ELF-1 (cell line): ENCODE measurements at regions not wholly inside any gene's neighbourhood (a gene's known extent, or its start where the extent isn't known, plus 50 kb on each side); places are given as distances from the start of the nearest gene placed in this dataset.
"Not testable (repeated sequence)": the region's sequence is repeated elsewhere in the genome, so short reads cannot be mapped to it uniquely, and the experiment has no call there.

Experiments used
- DNase-seq: peaks from one replicate; pipeline ENCODE4 v3.0.0-alpha.2; 2016; ENCODE audit warnings: low read depth, low spot score

DNA sequence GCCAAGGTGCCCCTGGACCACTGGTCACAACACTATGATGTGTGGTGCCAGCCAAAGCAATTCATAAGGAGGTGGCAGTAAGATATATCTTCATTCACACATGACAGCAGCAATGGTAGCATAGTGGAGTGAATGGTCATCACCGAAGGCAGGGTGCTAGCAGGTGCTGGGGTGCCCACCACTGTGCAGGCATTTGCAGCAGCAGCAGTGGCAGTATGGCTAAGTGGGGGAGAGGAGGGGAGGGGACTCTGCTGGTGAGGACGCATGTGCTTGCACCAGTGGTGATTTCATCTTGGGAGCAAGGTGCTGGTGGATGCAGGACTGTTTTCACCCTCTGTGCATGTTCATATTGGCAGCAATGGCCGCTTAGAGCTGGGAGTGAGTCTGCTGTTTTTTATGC, 419.1 kb upstream of the KLHL4 start:
- DNase-seq, result no peak

DNA sequence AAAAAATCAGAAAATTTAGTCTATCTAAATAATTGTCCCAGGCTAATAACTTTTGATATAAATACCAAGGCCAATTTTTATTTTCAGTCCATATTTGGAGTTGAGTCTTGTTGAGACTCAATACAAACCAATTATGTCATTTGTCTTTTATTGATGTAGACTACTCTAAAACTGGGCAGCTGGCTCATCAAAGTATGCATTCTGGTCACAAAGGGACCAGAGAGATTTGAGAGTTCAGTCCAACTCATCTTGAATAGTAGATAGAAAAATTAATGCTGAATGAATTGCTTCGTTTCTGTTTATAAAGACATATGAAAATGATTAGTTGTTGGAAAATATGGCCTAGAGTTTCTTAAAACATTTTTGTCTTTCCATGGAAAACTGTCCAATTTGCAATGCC, 412.5 kb upstream of the KLHL4 start:
- no peak for DNase-seq

- no peak for DNase-seq
Measured at GRCh38 chrX:87110142-87110541, 407.5 kb upstream of the KLHL4 start.

GRCh38 chrX:87140800-87141483, 376.7 kb upstream of the KLHL4 start:
- DNase-seq, result no peak

DNA sequence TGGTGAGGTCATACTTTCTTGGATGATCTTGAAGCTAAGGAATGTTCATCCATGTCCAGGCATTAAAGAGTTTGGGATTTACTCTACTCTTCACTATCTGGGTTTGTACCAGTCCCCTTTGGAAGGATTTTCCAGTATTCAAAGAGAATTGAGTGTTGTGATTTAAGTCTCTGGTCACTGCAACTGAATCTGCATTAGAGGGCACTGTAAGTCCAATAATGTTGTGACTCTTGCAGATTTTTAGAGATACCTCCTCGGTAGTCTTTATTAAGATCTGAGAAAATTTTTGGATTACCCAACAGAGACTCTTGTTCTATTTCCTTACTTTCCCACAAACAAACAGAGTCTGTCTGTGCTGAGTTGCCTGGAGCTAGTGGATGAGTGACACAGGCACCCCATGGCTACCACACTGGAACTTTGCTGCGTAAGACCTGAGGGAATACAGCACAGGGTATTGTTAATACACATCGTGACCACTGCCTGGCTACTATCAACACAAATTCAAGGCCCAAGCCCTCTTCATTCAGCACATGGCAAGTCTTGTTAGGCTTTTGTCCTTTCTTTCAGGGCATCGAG, 357.1 kb upstream of the KLHL4 start:
- peak; percentile 46 for DNase-seq

DNA sequence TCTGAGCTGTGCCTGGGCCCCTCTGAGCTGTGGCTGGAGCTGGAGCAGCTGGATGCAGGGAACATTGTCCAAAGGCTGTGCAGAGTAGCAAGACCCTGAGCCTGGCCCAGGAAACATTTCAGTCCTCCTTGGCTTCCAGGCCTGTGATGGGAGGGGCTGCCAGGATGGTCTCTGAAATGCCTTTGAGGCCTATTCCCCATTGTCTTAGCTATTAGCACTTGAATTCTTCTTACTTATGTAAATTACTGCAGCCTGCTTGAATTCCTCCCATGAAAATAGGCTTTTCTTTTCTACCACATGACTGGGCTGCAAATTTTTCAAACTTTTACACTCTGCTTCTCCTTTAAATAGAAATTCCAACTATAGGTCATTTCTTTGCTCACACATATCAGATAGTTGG, 349.8 kb upstream of the KLHL4 start:
- peak; percentile 59 for DNase-seq

GRCh38 chrX:87178009-87178408, 339.6 kb upstream of the KLHL4 start:
- DNase-seq, result not testable (repeated sequence)
